Skeletal muscle satellite cell (primary cell): ENCODE measurements at regions not wholly inside any gene's neighbourhood (a gene's known extent, or its start where the extent isn't known, plus 50 kb on each side); places are given as distances from the start of the nearest gene placed in this dataset.

Experiments
- H3K27me3 ChIP-seq: 2 replicates; pipeline ENCODE4 v1.7.0; 2013; ENCODE audit warnings: low read length; ENCODE audit not compliant: control insufficient read depth, insufficient read depth
- H3K36me3 ChIP-seq: 2 replicates; pipeline ENCODE4 v1.7.0; 2013; ENCODE audit warnings: mild to moderate bottlenecking, control low read depth, low read length; ENCODE audit not compliant: insufficient read depth
- H3K4me1 ChIP-seq: 2 replicates; pipeline ENCODE4 v1.7.0; 2013; ENCODE audit warnings: low read length; ENCODE audit not compliant: control insufficient read depth, insufficient read depth
- H3K4me2 ChIP-seq: 2 replicates; pipeline ENCODE4 v1.7.0; 2013; ENCODE audit warnings: mild to moderate bottlenecking, low read length
- H3K4me3 ChIP-seq: 2 replicates; pipeline ENCODE4 v1.7.0; 2013; ENCODE audit warnings: low read length
- H3K9ac ChIP-seq: 2 replicates; pipeline ENCODE4 v1.7.0; 2013; ENCODE audit warnings: mild to moderate bottlenecking, low read depth, low read length, moderate library complexity
- H3K9me3 ChIP-seq: replicated peaks from 2 replicates; pipeline ENCODE4 v1.7.0; 2013; ENCODE audit warnings: mild to moderate bottlenecking, control low read depth, low read length

GRCh38 chr11:127592371-127592770, 591.8 kb upstream of the KIRREL3 start:
- Histone ChIP-seq H3K4me3 (no peak overlapping the region), H3K9ac (no peak overlapping the region), H3K4me1 (no peaks in the 10 kb centered on the region), H3K36me3 (no peaks in the 10 kb centered on the region), H3K27me3 (peaks cover 4% of the 10 kb centered on the region), H3K9me3 (no peaks in the 10 kb centered on the region), H3K4me2 (no peak overlapping the region)

DNA sequence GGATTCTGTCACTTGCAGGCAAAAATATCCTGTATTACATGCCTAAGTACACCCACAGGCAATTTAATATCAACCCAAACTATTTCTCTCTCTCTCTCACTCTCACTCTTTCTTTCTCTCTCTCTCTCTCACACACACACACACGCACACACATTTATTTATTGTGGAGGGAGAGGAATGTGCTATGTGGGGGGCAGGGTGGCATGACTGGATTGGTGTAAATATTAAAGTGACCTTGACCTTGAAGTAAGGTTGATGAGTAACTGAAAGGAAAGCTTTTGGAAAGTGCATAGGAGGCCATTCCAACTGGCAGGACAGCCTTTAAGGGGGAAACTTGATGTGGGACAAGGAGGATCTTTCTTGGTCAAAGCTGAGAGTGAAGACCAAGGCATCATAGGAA, 589.7 kb upstream of the KIRREL3 start:
- Histone ChIP-seq H3K4me3 (no peak overlapping the region), H3K9ac (no peak overlapping the region), H3K36me3 (no peaks in the 10 kb centered on the region), H3K9me3 (no peaks in the 10 kb centered on the region), H3K4me1 (no peaks in the 10 kb centered on the region), H3K4me2 (no peak overlapping the region), H3K27me3 (peaks cover 4% of the 10 kb centered on the region)

DNA sequence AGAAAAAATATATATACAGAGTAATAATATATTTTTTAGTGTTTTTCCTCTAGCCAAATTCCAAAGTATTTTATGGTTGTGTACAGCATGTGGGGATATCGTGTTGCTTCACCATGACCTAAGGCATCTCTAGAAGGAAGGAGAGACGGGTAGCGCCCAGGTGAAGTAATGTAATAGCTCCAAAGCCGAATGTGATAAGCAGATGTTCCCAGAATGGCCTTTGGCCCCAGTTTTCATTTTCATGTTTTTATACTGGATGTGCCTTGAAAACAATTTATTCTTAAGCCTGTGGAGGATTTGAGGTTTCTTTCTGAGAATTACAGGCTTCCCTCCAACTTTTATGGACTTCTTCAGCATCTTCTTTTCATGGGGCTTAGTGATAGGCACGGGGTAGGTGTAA, 587.9 kb upstream of the KIRREL3 start:
- H3K9ac ChIP-seq, result no peak overlapping the region
- H3K27me3 ChIP-seq, result peaks cover 4% of the 10 kb centered on the region
- no peaks in the 10 kb centered on the region for H3K9me3 ChIP-seq
- no peaks in the 10 kb centered on the region for H3K36me3 ChIP-seq
- no peak overlapping the region for H3K4me2 ChIP-seq
- no peak overlapping the region for H3K4me3 ChIP-seq
- no peaks in the 10 kb centered on the region for H3K4me1 ChIP-seq

GRCh38 chr11:127587511-127587910, 586.9 kb upstream of the KIRREL3 start:
- no peaks in the 10 kb centered on the region for H3K9me3 ChIP-seq
- H3K4me3 ChIP-seq, result no peak overlapping the region
- no peak overlapping the region for H3K4me2 ChIP-seq
- no peaks in the 10 kb centered on the region for H3K27me3 ChIP-seq
- no peaks in the 10 kb centered on the region for H3K4me1 ChIP-seq
- no peaks in the 10 kb centered on the region for H3K36me3 ChIP-seq
- no peak overlapping the region for H3K9ac ChIP-seq

- no peaks in the 10 kb centered on the region for H3K36me3 ChIP-seq
- no peaks in the 10 kb centered on the region for H3K9me3 ChIP-seq
- no peak overlapping the region for H3K4me2 ChIP-seq
- no peak overlapping the region for H3K4me3 ChIP-seq
- H3K4me1 ChIP-seq, result no peaks in the 10 kb centered on the region
- no peak overlapping the region for H3K9ac ChIP-seq
- peaks cover 15% of the 10 kb centered on the region for H3K27me3 ChIP-seq
These were observed 575.6 kb upstream of the KIRREL3 start for GRCh38 chr11:127576210-127576609.

DNA sequence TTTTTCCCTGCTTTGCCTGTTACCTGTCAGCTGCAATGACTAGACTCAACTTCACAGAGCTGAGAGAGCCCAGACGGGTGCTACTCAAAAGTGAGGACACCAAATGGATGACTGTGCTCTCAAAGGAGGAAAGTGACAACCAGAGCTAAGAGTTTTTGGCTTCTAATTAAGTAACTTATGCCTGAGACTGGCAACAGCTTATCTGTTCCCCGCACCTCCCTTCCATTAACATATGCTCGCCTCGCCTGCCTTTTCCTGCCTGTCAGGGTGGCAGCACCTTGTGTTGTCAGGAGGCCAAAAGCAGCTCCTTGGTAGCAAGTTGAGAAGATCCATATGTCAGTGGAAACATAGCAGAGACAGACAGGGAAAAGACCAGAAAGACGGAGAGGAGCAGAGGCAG, 573.9 kb upstream of the KIRREL3 start:
- H3K4me2 ChIP-seq, result no peak overlapping the region
- no peaks in the 10 kb centered on the region for H3K4me1 ChIP-seq
- H3K36me3 ChIP-seq, result no peaks in the 10 kb centered on the region
- no peak overlapping the region for H3K9ac ChIP-seq
- no peaks in the 10 kb centered on the region for H3K9me3 ChIP-seq
- H3K27me3 ChIP-seq, result peaks cover 15% of the 10 kb centered on the region
- H3K4me3 ChIP-seq, result no peak overlapping the region

DNA sequence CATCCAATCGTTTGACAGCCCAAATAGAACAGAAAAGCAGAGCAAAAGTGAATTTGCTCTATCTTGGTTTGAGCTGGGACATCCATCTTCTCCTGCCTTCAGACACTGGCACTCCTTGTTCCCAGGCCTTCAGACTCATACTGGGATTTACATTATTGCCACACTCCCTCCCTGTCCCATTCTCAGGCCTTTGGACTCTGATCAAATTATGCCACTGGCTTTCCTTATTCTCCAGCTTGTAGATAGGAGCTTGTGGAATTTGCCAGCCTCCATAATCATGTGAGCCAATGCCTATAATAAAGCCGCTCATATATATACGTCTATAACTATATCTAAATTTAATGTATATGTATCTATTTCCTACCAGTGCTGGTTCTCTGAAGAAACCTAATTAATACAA, 568.3 kb upstream of the KIRREL3 start:
- Histone ChIP-seq H3K4me1 (no peaks in the 10 kb centered on the region), H3K36me3 (no peaks in the 10 kb centered on the region), H3K9ac (no peak overlapping the region), H3K27me3 (peaks cover 7% of the 10 kb centered on the region), H3K4me3 (no peak overlapping the region), H3K4me2 (no peak overlapping the region), H3K9me3 (no peaks in the 10 kb centered on the region)

GRCh38 chr11:127567237-127567932, 566.8 kb upstream of the KIRREL3 start:
- H3K4me3 ChIP-seq, result no peak overlapping the region
- H3K9ac ChIP-seq, result no peak overlapping the region
- no peaks in the 10 kb centered on the region for H3K36me3 ChIP-seq
- no peak overlapping the region for H3K4me2 ChIP-seq
- H3K4me1 ChIP-seq, result no peaks in the 10 kb centered on the region
- H3K9me3 ChIP-seq, result no peaks in the 10 kb centered on the region
- H3K27me3 ChIP-seq, result peaks cover 5% of the 10 kb centered on the region

DNA sequence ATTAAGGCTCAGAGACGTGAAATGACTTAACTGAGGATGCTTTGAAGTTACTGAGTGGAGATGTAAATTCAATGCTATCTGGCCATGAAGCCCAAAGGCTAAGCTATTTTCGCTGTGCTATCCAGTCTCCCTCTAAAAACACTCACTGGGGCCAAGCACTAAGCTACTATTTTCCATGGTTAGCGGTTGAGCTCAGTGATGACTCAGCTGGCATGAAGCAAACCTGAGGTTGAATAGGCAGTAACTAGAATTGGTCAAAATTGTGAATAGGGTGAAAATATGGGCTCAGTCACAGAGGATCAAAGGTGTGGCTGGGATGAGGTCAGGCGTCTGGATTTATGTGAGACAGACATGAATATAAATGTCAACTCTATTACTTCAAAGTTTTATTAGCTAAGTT, 564.2 kb upstream of the KIRREL3 start:
- Histone ChIP-seq H3K4me1 (no peaks in the 10 kb centered on the region), H3K4me3 (no peak overlapping the region), H3K9me3 (no peaks in the 10 kb centered on the region), H3K9ac (no peak overlapping the region), H3K36me3 (no peaks in the 10 kb centered on the region), H3K27me3 (peaks cover 11% of the 10 kb centered on the region), H3K4me2 (no peak overlapping the region)

- Histone ChIP-seq H3K4me1 (no peaks in the 10 kb centered on the region), H3K4me3 (no peak overlapping the region), H3K4me2 (no peak overlapping the region), H3K36me3 (no peaks in the 10 kb centered on the region), H3K9ac (no peak overlapping the region), H3K9me3 (no peaks in the 10 kb centered on the region), H3K27me3 (peaks cover 17% of the 10 kb centered on the region)
These were observed 559.4 kb upstream of the KIRREL3 start for GRCh38 chr11:127559978-127560377.

DNA sequence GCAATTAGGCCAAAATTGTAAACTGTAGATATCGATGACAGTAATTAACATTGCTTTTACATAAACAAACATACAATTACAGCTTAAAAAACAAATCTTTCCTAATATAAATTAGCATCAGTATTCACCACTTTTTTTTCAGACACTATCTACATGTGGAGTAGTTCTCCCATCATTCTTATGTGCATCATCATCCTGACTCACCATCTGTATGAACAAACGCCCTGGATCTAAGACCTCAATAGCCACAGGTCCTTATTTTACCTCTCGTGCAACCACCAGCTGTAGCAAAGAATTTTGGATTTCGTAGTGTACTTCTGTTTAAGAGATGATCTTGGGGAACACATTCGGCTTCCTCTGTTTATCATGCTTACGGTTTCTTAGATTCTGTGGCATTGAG, 551.9 kb upstream of the KIRREL3 start:
- no peak overlapping the region for H3K9ac ChIP-seq
- H3K4me1 ChIP-seq, result no peaks in the 10 kb centered on the region
- H3K4me2 ChIP-seq, result no peak overlapping the region
- H3K27me3 ChIP-seq, result peaks cover 3% of the 10 kb centered on the region
- no peaks in the 10 kb centered on the region for H3K9me3 ChIP-seq
- no peaks in the 10 kb centered on the region for H3K36me3 ChIP-seq
- no peak overlapping the region for H3K4me3 ChIP-seq

- Histone ChIP-seq H3K9ac (no peak overlapping the region), H3K27me3 (no peaks in the 10 kb centered on the region), H3K4me1 (no peaks in the 10 kb centered on the region), H3K4me3 (no peak overlapping the region), H3K36me3 (no peaks in the 10 kb centered on the region), H3K9me3 (no peaks in the 10 kb centered on the region), H3K4me2 (no peak overlapping the region)
These were observed 530.6 kb upstream of the KIRREL3 start for GRCh38 chr11:127531167-127531566.
